GM12878 (cell line): ENCODE measurements at regions not wholly inside any gene's neighbourhood (a gene's known extent, or its start where the extent isn't known, plus 50 kb on each side); places are given as distances from the start of the nearest gene placed in this dataset.

Source experiments
- ATAC-seq: fragments of 200-7000 bp; cut with Tn5 transposase; 3 replicates; pipeline ENCODE4 v1.9.1; 2020; ENCODE audit warnings: mild to moderate bottlenecking, moderate library complexity
- BruUV-seq: library from RNA; stranded (reverse); fragments of 400-500 nt; replicated peaks from 2 replicates; lab custom pipeline; 2021; lab: Mats Ljungman, UMichigan
- CTCF ChIA-PET: fragments of 300-600 bp; sonication (Branson Sonifier 250); formaldehyde crosslinking; extraction: SDS; loops from one replicate; lab custom pipeline; 2021; ENCODE audit warnings: inconsistent platforms; lab: Yijun Ruan, JAX
- POLR2A ChIA-PET: fragments of 350-600 bp; formaldehyde crosslinking; extraction: SDS; loops from one replicate; lab custom pipeline; 2021; ENCODE audit warnings: inconsistent platforms; lab: Charles Lee
- RAD21 ChIA-PET: fragments of 300-600 bp; sonication (Branson Sonifier 250); formaldehyde crosslinking; loops from one replicate; lab custom pipeline; 2023; ENCODE audit warnings: antibody characterized with exemption; ENCODE audit not compliant: unreplicated experiment; lab: Charles Lee
- SMC1A ChIA-PET: fragments of 300-600 bp; sonication (Branson Sonifier 250); formaldehyde crosslinking; loops from one replicate; lab custom pipeline; 2023; ENCODE audit not compliant: unreplicated experiment, uncharacterized antibody; lab: Charles Lee
- DNase-seq: peaks from one replicate; pipeline ENCODE4 v3.0.0-alpha.2; 2011; ENCODE audit warnings: low read depth, low spot score
- FAIRE-seq: peaks from 3 replicates; lab custom pipeline; 2011; peaks lifted over from hg19 to GRCh38; lab: Jason Lieb, UNC
- H2AFZ ChIP-seq: 2 replicates; pipeline ENCODE4 v1.6.0; 2011; ENCODE audit warnings: low read depth, low read length, control low read depth; ENCODE audit not compliant: control insufficient read depth
- H3K27ac ChIP-seq: 2 replicates; pipeline ENCODE4 v1.5.1; 2011; ENCODE audit warnings: control low read depth; ENCODE audit not compliant: control insufficient read depth, insufficient read depth
- H3K27me3 ChIP-seq, 2 experiments: replicated peaks in 1 of 2; 2 replicates each; pipeline versions ENCODE4 v1.6.0 to v1.6.1; 2011; ENCODE audit warnings: low read length in 1 of 2; ENCODE audit not compliant: control insufficient read depth in 2 of 2, insufficient read depth in 2 of 2
- H3K36me3 ChIP-seq, 2 experiments: 2 replicates each; pipeline ENCODE4 v1.5.1; 2011; ENCODE audit warnings: low read length in 1 of 2; ENCODE audit not compliant: control insufficient read depth in 2 of 2, insufficient read depth in 2 of 2
- H3K4me1 ChIP-seq: 2 replicates; pipeline ENCODE4 v1.6.1; 2011; ENCODE audit warnings: mild to moderate bottlenecking, low read length, moderate library complexity, mixed read lengths; ENCODE audit not compliant: control insufficient read depth, insufficient read depth
- H3K4me2 ChIP-seq: 2 replicates; pipeline ENCODE4 v1.6.0; 2011; ENCODE audit warnings: control low read depth; ENCODE audit not compliant: control insufficient read depth, insufficient read depth
- H3K4me3 ChIP-seq: fragments of 200-600 bp; sonication (generic); 2 replicates; pipeline ENCODE4 v1.5.1; 2016
- H3K79me2 ChIP-seq: 2 replicates; pipeline ENCODE4 v1.6.0; 2011; ENCODE audit warnings: low read length; ENCODE audit not compliant: control insufficient read depth, insufficient read depth
- H3K9ac ChIP-seq: 2 replicates; pipeline ENCODE4 v1.8.0; 2011; ENCODE audit warnings: low read length, control low read depth, mixed read lengths; ENCODE audit not compliant: control insufficient read depth, insufficient read depth
- H3K9me3 ChIP-seq: replicated peaks from 3 replicates; pipeline ENCODE4 v1.5.1; 2011; ENCODE audit warnings: mild to moderate bottlenecking, low read length; ENCODE audit not compliant: control insufficient read depth, insufficient read depth
- H4K20me1 ChIP-seq: 2 replicates; pipeline ENCODE4 v1.6.0; 2011; ENCODE audit not compliant: control insufficient read depth, insufficient read depth
- ATF2 ChIP-seq: IDR thresholded peaks from 2 replicates; pipeline ENCODE4 v1.6.1; 2012; ENCODE audit warnings: low read length, inconsistent platforms
- ETV6 ChIP-seq, 2 experiments: fragments of 450-650 bp in 1 of 2; IDR thresholded peaks in 1 of 2; conservative IDR thresholded peaks in 1 of 2; 2 replicates each; pipeline ENCODE4 v1.6.1; 2014; ENCODE audit warnings: antibody characterized with exemption in 1 of 2, borderline replicate concordance in 1 of 2, low read depth in 1 of 2, mild to moderate bottlenecking in 1 of 2, moderate library complexity in 1 of 2
- JUND ChIP-seq: IDR thresholded peaks from 2 replicates; pipeline ENCODE4 v1.6.1; 2012; ENCODE audit warnings: low read depth, mild to moderate bottlenecking, low read length, improper control_type of control experiment, moderate library complexity
- KLF5 ChIP-seq: fragments of 450-650 bp; IDR thresholded peaks from 2 replicates; pipeline ENCODE4 v1.6.1; 2014; ENCODE audit warnings: mild to moderate bottlenecking; ENCODE audit not compliant: partially characterized antibody
- RAD51 ChIP-seq: fragments of 450-650 bp; IDR thresholded peaks from 2 replicates; pipeline ENCODE4 v1.6.1; 2016; ENCODE audit warnings: moderate library complexity, mild to moderate bottlenecking, inconsistent platforms
- RB1 ChIP-seq: fragments of 450-650 bp; formaldehyde crosslinking; IDR thresholded peaks from 2 replicates; pipeline ENCODE4 v1.6.1; 2017; ENCODE audit warnings: mild to moderate bottlenecking, borderline replicate concordance
- SIN3A ChIP-seq: IDR thresholded peaks from 2 replicates; pipeline ENCODE4 v1.6.1; 2012; ENCODE audit warnings: low read depth, low read length, improper control_type of control experiment
- SMARCA5 ChIP-seq: fragments of 450-650 bp; IDR thresholded peaks from 2 replicates; pipeline ENCODE4 v1.6.1; 2017; ENCODE audit warnings: mild to moderate bottlenecking
- STAT3 ChIP-seq: IDR thresholded peaks from 2 replicates; pipeline ENCODE4 v1.6.1; 2011; ENCODE audit warnings: low read depth, low read length, improper control_type of control experiment
- ZNF622 ChIP-seq: fragments of 450-650 bp; IDR thresholded peaks from 2 replicates; pipeline ENCODE4 v1.6.1; 2017; ENCODE audit warnings: mild to moderate bottlenecking, inconsistent platforms
- ZSCAN29 ChIP-seq: fragments of 450-650 bp; IDR thresholded peaks from 2 replicates; pipeline ENCODE4 v1.6.1; 2017; ENCODE audit warnings: mild to moderate bottlenecking, moderate library complexity
- WGBS: methylation state at CpG from one replicate; pipeline ENCODE4 v1.1.6; 2016; ENCODE audit warnings: low lambda C conversion rate; ENCODE audit not compliant: insufficient replicate concordance, insufficient coverage; ENCODE audit errors: missing lambda C conversion rate; 5-methylcytosine and 5-hydroxymethylcytosine counted together
- in situ Hi-C: fragments of 300-500 bp; cut with MboI; formaldehyde crosslinking; loops from 9 replicates; pipeline ENCODE4 v1.14.3; 2018; ENCODE audit warnings: mixed read lengths
- intact Hi-C: fragments of 100-400 bp; cut with micrococcal nuclease; formaldehyde crosslinking; loops from one replicate; pipeline ENCODE4 v1.14.2; 2022; ENCODE audit not compliant: unreplicated experiment

GRCh38 chr17:70772761-70773160 lies 603.4 kb downstream of the KCNJ2 start:
- no peaks in the 10 kb centered on the region for H3K79me2 ChIP-seq
- no peak overlapping the region for H3K4me2 ChIP-seq
- DNase-seq = no peak
- no peaks in the 10 kb centered on the region for H3K9me3 ChIP-seq
- no peak overlapping the region for H3K9ac ChIP-seq
- no peaks in the 10 kb centered on the region for H3K36me3 ChIP-seq
- POLR2A ChIA-PET = no interaction called here
- intact Hi-C loops (loop anchor here (10.0 kb wide), 1 partner anchor 62 kb away; no protein-coding TSS in a partner anchor), in situ Hi-C loops (loop anchor here (25.0 kb wide), 1 partner anchor 1615 kb away; no protein-coding TSS in a partner anchor)
- H3K27me3 ChIP-seq = no peaks in the 10 kb centered on the region
- CTCF ChIA-PET = no interaction called here
- no TSS peak for BruUV-seq
- RAD21 ChIA-PET = no interaction called here
- FAIRE-seq = no peak
- WGBS = 23% methylated on average over 7 of the region's 7 CpGs
- H3K27ac ChIP-seq = no peak overlapping the region
- SMC1A ChIA-PET = no interaction called here
- TF ChIP-seq SIN3A = no peak
- no peak for TF ChIP-seq KLF5
- no peak for TF ChIP-seq RB1
- TF ChIP-seq ETV6 (conservative IDR thresholded peaks at IDR 0.05 in 1 of 2, IDR thresholded peaks at IDR 0.05 in 1 of 2; ENCODE audit: borderline replicate concordance in 1 of 2, low read depth in 1 of 2) = no peak
- TF ChIP-seq ZNF622 = no peak
- TF ChIP-seq SMARCA5 = no peak
- no peak for TF ChIP-seq ATF2
- TF ChIP-seq ZSCAN29 = no peak
- no peak for TF ChIP-seq JUND
- no peak for TF ChIP-seq STAT3
- no peak for TF ChIP-seq RAD51
- no peaks in the 10 kb centered on the region for H3K4me1 ChIP-seq
- no peak overlapping the region for H3K4me3 ChIP-seq
- no peaks in the 10 kb centered on the region for H4K20me1 ChIP-seq
- H2AFZ ChIP-seq = no peak overlapping the region
- ATAC-seq = no peak
